AG09309 (cell line): ENCODE measurements at regions not wholly inside any gene's neighbourhood (a gene's known extent, or its start where the extent isn't known, plus 50 kb on each side); places are given as distances from the start of the nearest gene placed in this dataset.

ENCODE experiments used
- DNase-seq: peaks from one replicate; pipeline ENCODE4 v3.0.0-alpha.2; 2010; ENCODE audit warnings: low read depth
- H3K4me3 ChIP-seq: 2 replicates; pipeline ENCODE4 v1.5.1; 2011; ENCODE audit warnings: mild to moderate bottlenecking, low read depth, low read length, moderate library complexity; ENCODE audit not compliant: control insufficient read depth
- CTCF ChIP-seq: IDR thresholded peaks from 2 replicates; pipeline ENCODE4 v1.5.1; 2011; ENCODE audit warnings: mild to moderate bottlenecking, low read depth, low read length, inconsistent platforms; ENCODE audit not compliant: insufficient read depth, control insufficient read depth; ENCODE audit errors: missing control alignments

GRCh38 chrX:99909946-99910345 is 500.1 kb downstream of the PCDH19 start:
- DNase-seq: no peak
- TF ChIP-seq CTCF: no peak

GRCh38 chrX:99901091-99901490 is 509.0 kb downstream of the PCDH19 start:
- no peak for DNase-seq
- TF ChIP-seq CTCF: no peak
- H3K4me3 ChIP-seq: no peak overlapping the region

More at GRCh38 chrX:99909946-99910345, 500.1 kb downstream of the PCDH19 start:
- H3K4me3 ChIP-seq: no peak overlapping the region

- DNase-seq: no peak
- no peak overlapping the region for H3K4me3 ChIP-seq
- no peak for TF ChIP-seq CTCF
These were observed 522.2 kb downstream of the PCDH19 start for GRCh38 chrX:99887918-99888317.

DNA sequence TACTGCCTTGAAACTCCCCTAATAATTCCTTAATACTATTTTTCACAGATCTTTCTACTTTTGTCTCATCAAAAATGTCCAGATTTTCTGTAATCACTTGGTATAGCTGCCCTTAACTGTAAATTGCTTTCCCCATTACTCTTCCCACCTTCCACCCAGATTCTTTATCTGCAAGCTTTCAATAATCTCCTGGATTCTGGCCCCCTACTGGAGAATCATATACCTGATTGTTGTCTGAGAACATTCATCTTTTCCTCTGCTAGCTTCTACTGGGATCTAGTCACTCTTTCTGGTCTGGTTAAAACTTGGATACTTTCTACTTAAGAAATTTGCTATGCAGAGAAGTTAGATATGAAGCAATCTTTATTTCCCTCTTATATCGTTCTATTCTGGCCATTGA is 552.6 kb downstream of the PCDH19 start:
- DNase-seq: no peak
- peak; percentile 31 for TF ChIP-seq CTCF
- H3K4me3 ChIP-seq: no peak overlapping the region

- TF ChIP-seq CTCF: no peak
- no peak overlapping the region for H3K4me3 ChIP-seq
- no peak for DNase-seq
These were observed 576.3 kb downstream of the PCDH19 start for GRCh38 chrX:99833821-99834220.

- H3K4me3 ChIP-seq: no peak overlapping the region
- TF ChIP-seq CTCF: no peak
- DNase-seq: no peak
These were observed 589.9 kb downstream of the PCDH19 start for GRCh38 chrX:99820197-99820596.

DNA sequence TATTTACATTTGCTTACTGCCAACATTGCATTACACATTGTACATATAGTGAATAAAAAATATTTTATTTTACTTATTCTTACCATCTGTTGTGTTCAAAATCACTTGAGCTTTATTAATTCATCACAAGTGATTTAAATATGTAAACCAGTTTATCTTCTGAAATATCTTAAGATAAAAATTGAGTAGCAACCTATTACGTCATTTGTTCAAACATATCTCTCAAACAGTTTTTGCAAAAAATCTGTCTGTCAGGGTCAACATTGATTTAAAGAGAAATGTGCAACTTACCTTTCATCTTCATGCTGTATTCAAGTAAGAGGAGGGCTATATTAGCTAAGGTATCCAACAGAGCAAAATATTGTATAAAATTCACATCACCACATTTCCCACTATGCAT is 610.1 kb downstream of the PCDH19 start:
- H3K4me3 ChIP-seq: no peak overlapping the region
- no peak for TF ChIP-seq CTCF
- no peak for DNase-seq
